ENCODE measurements at regions not wholly inside any gene's neighbourhood (a gene's known extent, or its start where the extent isn't known, plus 50 kb on each side); places are given as distances from the start of the nearest gene placed in this dataset.

- 64 to 78% methylated on average over 4 of the region's 4 CpGs for WGBS, 2 donors
- TF ChIP-seq POLR2A (IDR thresholded peaks at IDR 0.05) (no peak), CTCF (IDR thresholded peaks at IDR 0.05) (no peak)
Observed at GRCh38 chr6:45742591-45742990, 273.1 kb downstream of the CLIC5 start.

GRCh38 chr6:45741437-45742171, 274.1 kb downstream of the CLIC5 start:
- H3K9me3 ChIP-seq = no peaks in the 10 kb centered on the region
- WGBS, 2 donors = 74 to 79% methylated on average over 9 of the region's 9 CpGs
- no peak for TF ChIP-seq POLR2A (IDR thresholded peaks at IDR 0.05)
- no peak for TF ChIP-seq CTCF (IDR thresholded peaks at IDR 0.05)
- intact Hi-C loops (cut with DNase I) = no loop called here
- H3K36me3 ChIP-seq = no peaks in the 10 kb centered on the region
- no peaks in the 10 kb centered on the region for H3K27me3 ChIP-seq
- no peak overlapping the region for H3K27ac ChIP-seq
- H3K4me1 ChIP-seq = peaks cover 0 to 6% of the 10 kb centered on the region in 2 donors
- no peak for DNase-seq
- H3K4me3 ChIP-seq (replicated peaks in 1 of 3) = no peak overlapping the region

More at GRCh38 chr6:45742591-45742990, 273.1 kb downstream of the CLIC5 start:
- Histone ChIP-seq H3K27ac (no peak overlapping the region), H3K4me3 (replicated peaks in 1 of 3) (no peak overlapping the region), H3K36me3 (no peaks in the 10 kb centered on the region), H3K27me3 (no peaks in the 10 kb centered on the region), H3K4me1 (peaks cover 0 to 6% of the 10 kb centered on the region in 2 donors), H3K9me3 (no peaks in the 10 kb centered on the region)
- intact Hi-C loops (cut with DNase I) = no loop called here
- DNase-seq = no peak

GRCh38 chr6:45739058-45739457, 276.6 kb downstream of the CLIC5 start:
- H3K36me3 ChIP-seq = no peaks in the 10 kb centered on the region
- peaks cover 0 to 6% of the 10 kb centered on the region in 2 donors for H3K4me1 ChIP-seq
- H3K9me3 ChIP-seq = no peaks in the 10 kb centered on the region
- no peaks in the 10 kb centered on the region for H3K27me3 ChIP-seq
- 97% methylated on average over 3 of the region's 3 CpGs for WGBS, 2 donors
- TF ChIP-seq CTCF (IDR thresholded peaks at IDR 0.05) = no peak
- intact Hi-C loops (cut with DNase I) = no loop called here
- no peak overlapping the region for H3K4me3 ChIP-seq (replicated peaks in 1 of 3)
- H3K27ac ChIP-seq = no peak overlapping the region
- no peak for DNase-seq

GRCh38 chr6:45738057-45738455, 277.6 kb downstream of the CLIC5 start:
- H3K4me1 ChIP-seq = peaks cover 0 to 6% of the 10 kb centered on the region in 2 donors
- TF ChIP-seq POLR2A (IDR thresholded peaks at IDR 0.05) = no peak
- no peak for TF ChIP-seq CTCF (IDR thresholded peaks at IDR 0.05)
- no peak overlapping the region for H3K4me3 ChIP-seq (replicated peaks in 1 of 3)
- WGBS, 2 donors = 70 to 76% methylated on average over 5 of the region's 5 CpGs
- no peaks in the 10 kb centered on the region for H3K36me3 ChIP-seq
- DNase-seq = peak; percentile 38
- H3K9me3 ChIP-seq = no peaks in the 10 kb centered on the region
- intact Hi-C loops (cut with DNase I) = no loop called here
- H3K27ac ChIP-seq = no peak overlapping the region
- no peaks in the 10 kb centered on the region for H3K27me3 ChIP-seq

GRCh38 chr6:45737331-45738056, 278.2 kb downstream of the CLIC5 start:
- no peaks in the 10 kb centered on the region for H3K36me3 ChIP-seq
- no peak overlapping the region for H3K4me3 ChIP-seq (replicated peaks in 1 of 3)
- no peak overlapping the region for H3K27ac ChIP-seq
- TF ChIP-seq POLR2A (IDR thresholded peaks at IDR 0.05) (no peak), CTCF (IDR thresholded peaks at IDR 0.05) (no peak)
- H3K27me3 ChIP-seq = no peaks in the 10 kb centered on the region
- no peak for DNase-seq
- H3K4me1 ChIP-seq = peaks cover 0 to 6% of the 10 kb centered on the region in 2 donors
- no peaks in the 10 kb centered on the region for H3K9me3 ChIP-seq
- WGBS, 2 donors = 61 to 63% methylated on average over 9 of the region's 9 CpGs
- intact Hi-C loops (cut with DNase I) = no loop called here
